ENCODE measurements at regions not wholly inside any gene's neighbourhood (a gene's known extent, or its start where the extent isn't known, plus 50 kb on each side); places are given as distances from the start of the nearest gene placed in this dataset.

- H3K4me3 ChIP-seq: no peak overlapping the region
- no TSS peak for BruUV-seq (replicated peaks)
- no peak for TF ChIP-seq ZNF699 (CRISPR knock-in tag; IDR thresholded peaks at IDR 0.05; ENCODE audit: insufficient replicate concordance)
- TF ChIP-seq SMARCE1 (IDR thresholded peaks at IDR 0.05): no peak
- no peak for TF ChIP-seq NONO (IDR thresholded peaks at IDR 0.05; ENCODE audit: low read depth in 2 of 2, low read length in 1 of 2)
- TF ChIP-seq ZNF184 (CRISPR knock-in tag; IDR thresholded peaks at IDR 0.05): no peak
- TF ChIP-seq BRF1 (IDR thresholded peaks at IDR 0.05; ENCODE audit: borderline replicate concordance, extremely low read depth, insufficient read length): no peak
- TF ChIP-seq ZSCAN29 (IDR thresholded peaks at IDR 0.05): no peak
- no peak for TF ChIP-seq CC2D1A (IDR thresholded peaks at IDR 0.05)
- TF ChIP-seq E2F3 (CRISPR knock-in tag; IDR thresholded peaks at IDR 0.05): no peak
- TF ChIP-seq THRA (IDR thresholded peaks at IDR 0.05): no peak
Observed at GRCh38 chr7:145732521-145732920, 384.1 kb upstream of the CNTNAP2 start.

More at GRCh38 chr7:145732521-145732920, 384.1 kb upstream of the CNTNAP2 start:
- 3% methylated on average over 2 of the region's 2 CpGs for WGBS (ENCODE audit: insufficient coverage, low coverage, missing lambda C conversion rate)
- in situ Hi-C loops (cut with MboI): no loop called here
- Histone ChIP-seq H3K27ac (ENCODE audit: extremely low read depth, low read depth, low read length) (no peak overlapping the region), H4K20me1 (replicated peaks; ENCODE audit: control insufficient read depth, insufficient read depth, low read length) (no peaks in the 10 kb centered on the region), H3K9me3 (replicated peaks; ENCODE audit: control insufficient read depth, insufficient read depth, low read depth, low read length) (no peaks in the 10 kb centered on the region), H3K9ac (ENCODE audit: insufficient read depth in 1 of 2, low read depth in 2 of 2, low read length in 2 of 2) (no peak overlapping the region), H3K79me2 (ENCODE audit: control insufficient read depth, insufficient read depth, low read length) (no peaks in the 10 kb centered on the region), H3K27me3 (ENCODE audit: control insufficient read depth in 2 of 2, insufficient read depth in 2 of 2, low read length in 2 of 2) (no peaks in the 10 kb centered on the region), H3K4me1 (replicated peaks in 1 of 2; ENCODE audit: control insufficient read depth in 2 of 2, insufficient read depth in 2 of 2, low read length in 2 of 2) (no peaks in the 10 kb centered on the region), H3K36me3 (ENCODE audit: control insufficient read depth, insufficient read depth, low read length) (no peaks in the 10 kb centered on the region), H2AFZ (ENCODE audit: low read depth, low read length) (no peak overlapping the region), H3K4me2 (ENCODE audit: insufficient read depth, low read length) (no peak overlapping the region), H3K9me1 (ENCODE audit: control insufficient read depth, insufficient read depth, low read length) (no peaks in the 10 kb centered on the region)
- ChIA-PET POLR2A (no interaction called here), CTCF (ENCODE audit: low intra/inter-chr PET ratio) (no interaction called here)
- ATAC-seq: no peak
- intact Hi-C loops (cut with micrococcal nuclease): no loop called here
- no peak for DNase-seq (ENCODE audit: extremely low read depth in 1 of 4, low spot score in 3 of 4)
- FAIRE-seq: no peak

Data from K562 (cell line).